HG02678 (cell line): ENCODE measurements at regions not wholly inside any gene's neighbourhood (a gene's known extent, or its start where the extent isn't known, plus 50 kb on each side); places are given as distances from the start of the nearest gene placed in this dataset.

Experiments
- ATAC-seq: cut with Tn5 transposase; IDR thresholded peaks from one replicate; pipeline ENCODE4 v1.9.1; 2021; ENCODE audit warnings: mild to moderate bottlenecking, moderate library complexity; ENCODE audit not compliant: unreplicated experiment

- no peak for ATAC-seq
Observed at GRCh38 chr11:39304586-39304985, 2154.9 kb downstream of the LRRC4C start.

- ATAC-seq: no peak
Observed at GRCh38 chr11:39294648-39295047, 2164.8 kb downstream of the LRRC4C start.

- ATAC-seq: no peak
Observed at GRCh38 chr11:39288011-39288410, 2171.4 kb downstream of the LRRC4C start.

DNA sequence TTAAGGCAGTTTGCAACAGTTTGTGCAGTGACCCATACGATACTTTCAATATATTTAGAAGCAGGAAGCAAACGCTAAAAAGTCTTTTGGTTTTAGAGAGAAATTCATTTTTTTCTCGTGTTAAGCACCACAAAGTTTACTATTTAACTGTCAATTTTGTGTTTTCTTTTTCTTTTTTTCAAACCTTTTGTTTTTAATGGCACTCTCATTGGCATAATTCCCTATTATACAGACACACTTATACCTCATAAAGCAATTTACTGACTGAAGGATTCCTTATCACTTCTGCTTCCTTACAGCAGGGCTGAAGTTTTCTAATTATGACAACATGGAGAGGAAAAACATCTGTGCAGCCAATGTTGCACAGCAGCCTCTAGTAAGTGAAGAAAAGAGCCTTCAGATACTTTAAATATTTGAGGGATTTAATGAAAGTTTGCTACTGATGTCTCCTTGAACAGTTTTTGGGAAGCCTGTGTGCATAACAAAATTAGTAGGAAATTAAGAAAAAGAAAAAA, 2191.2 kb downstream of the LRRC4C start:
- no peak for ATAC-seq

GRCh38 chr11:39255648-39256047, 2203.8 kb downstream of the LRRC4C start:
- no peak for ATAC-seq

DNA sequence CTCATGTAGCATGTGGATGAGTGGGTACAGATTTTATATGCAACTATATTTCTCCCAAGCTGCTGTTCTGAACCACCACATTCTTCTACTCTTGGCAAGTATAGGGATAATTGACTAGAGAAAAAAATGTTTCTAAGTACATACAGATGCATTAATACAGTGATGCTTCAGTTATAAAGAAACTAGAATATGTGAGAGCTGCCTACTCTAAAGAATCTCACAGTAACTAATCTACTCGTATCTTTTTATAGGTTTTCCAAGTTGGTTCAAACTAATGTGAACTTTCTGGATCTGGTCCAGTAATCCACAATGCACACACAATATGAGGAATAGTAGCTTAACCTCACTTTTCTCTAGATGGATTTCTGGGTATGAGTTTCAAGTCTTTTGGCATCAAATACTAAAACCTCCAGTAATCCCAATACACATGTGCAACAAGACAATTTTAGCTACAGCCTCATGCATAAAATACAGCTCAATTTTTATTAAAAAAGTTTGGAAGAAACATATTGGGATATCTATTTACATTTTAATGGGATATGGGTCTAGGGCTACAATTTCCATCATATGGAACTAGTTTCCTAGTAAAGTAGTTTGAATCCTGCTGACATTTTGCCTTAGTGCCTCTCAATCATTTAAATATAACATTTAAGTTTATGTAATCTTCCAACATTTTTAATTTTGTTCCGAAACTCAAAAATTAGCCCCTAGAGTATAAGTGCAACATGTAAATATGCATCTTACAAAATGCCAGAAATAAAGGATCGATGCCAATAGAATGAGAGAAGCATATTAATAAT, 2209.7 kb downstream of the LRRC4C start:
- no peak for ATAC-seq

- no peak for ATAC-seq
Observed at GRCh38 chr11:39247570-39248137, 2211.8 kb downstream of the LRRC4C start.

DNA sequence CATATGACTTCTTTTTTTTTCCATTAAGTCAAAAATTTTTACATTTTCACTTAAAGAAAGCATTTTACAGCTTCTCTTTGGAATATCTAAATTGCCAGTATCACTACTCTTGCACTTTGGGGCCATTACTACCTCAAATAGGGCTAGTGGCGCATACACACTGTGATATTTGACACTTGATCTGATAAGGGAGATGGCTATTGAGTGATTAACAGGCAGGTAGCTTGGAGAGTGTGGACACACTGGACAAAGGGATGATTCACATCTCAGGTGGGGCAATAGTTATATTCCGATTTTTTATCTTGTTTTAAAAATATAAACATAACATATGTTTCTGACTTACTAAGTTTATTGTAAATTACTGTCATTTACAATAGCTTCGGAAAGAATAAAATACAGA, 2219.9 kb downstream of the LRRC4C start:
- no peak for ATAC-seq

DNA sequence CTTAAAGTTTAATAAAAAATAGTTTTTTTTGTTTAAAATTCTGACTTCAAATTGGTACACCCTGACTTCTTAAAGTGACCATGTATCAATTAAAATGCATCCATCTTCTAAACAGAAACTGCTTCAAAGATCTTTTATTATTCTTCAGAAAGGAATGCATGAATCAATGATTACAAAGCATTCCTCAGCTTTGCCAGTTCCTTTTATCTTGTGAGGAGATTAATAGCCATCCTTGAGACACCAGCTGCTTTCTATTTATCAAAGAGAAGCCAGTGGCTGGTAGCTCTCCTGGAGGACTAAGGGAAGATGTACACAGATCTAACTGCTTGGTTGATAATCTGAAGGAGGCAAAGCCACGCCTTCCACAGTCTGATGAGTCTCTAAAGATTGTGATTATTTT, 2222.5 kb downstream of the LRRC4C start:
- ATAC-seq: no peak

- no peak for ATAC-seq
Observed at GRCh38 chr11:39221550-39222138, 2237.8 kb downstream of the LRRC4C start.

GRCh38 chr11:39220501-39221230, 2238.8 kb downstream of the LRRC4C start:
- ATAC-seq: no peak

- ATAC-seq: no peak
Observed at GRCh38 chr11:39220069-39220468, 2239.4 kb downstream of the LRRC4C start.

DNA sequence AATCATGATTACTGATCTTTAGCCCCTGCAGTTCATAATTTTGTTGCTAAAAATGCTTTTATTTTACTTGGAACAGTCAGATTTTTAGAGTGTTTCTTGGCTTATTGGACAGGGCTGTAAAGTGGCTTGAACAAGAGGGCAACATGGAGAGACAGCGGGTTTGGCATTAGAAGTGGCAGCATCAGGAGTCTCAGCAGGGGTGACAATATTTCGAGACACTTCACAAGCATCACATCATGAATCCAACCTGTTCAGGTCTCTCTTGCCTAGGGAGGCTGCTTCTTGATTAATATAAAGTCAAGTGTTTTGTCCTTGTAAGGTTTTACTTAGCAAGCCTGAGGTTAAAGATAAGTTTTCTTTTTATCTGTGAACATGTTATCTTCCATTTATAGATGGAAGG, 2249.5 kb downstream of the LRRC4C start:
- ATAC-seq: no peak

DNA sequence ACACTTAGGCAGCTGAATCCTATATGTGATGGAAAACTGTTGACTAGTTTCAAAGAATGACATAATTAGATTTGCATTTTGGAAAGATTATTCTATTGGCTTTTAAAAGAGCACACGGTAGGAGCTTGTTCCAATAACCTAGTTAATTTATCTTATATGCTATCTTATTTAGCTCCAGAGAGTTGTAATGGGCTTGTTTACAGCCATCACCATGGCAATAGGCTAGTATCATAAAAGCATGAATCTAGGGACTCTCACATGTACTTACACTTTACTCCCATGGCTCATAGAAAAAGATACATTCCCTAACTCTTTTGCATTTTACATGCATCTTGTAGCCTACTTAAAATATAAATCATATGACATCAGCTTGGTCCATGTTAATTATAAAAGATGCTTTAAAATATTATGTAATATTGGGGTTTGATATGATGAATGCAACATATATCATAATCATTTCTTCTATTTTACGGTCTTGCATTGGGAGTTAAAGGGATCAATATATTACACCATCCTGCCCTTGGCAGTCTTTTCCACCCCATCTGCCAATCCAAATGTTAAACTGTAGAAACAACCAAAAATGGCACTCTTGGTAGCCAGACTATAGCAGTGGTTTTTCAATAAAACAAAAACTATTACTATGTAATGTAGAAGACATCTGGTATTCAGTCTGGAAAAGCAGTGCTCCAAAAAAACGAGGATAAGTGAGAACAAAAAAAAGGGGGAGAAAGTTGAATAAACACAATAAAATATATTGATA, 2254.0 kb downstream of the LRRC4C start:
- ATAC-seq: no peak

DNA sequence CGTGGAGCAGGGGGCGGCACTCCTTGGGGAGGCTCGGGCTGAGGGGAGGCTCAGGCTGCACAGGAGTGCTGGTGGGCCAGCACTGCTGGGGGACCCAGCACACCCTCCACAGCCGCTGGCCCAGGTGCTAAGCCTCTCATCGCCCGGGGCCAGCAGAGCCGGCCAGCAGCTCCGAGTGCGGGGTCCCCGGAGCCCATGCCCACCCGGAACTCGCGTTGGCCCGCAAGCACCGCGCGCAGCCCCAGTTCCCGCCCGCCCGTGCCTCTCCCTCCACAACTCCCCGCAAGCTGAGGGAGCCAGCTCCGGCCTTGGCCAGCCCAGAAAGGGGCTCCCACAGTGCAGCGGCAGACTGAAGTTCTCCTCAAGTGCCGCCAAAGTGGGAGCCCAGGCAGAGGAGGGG, 2266.8 kb downstream of the LRRC4C start:
- ATAC-seq: no peak

- ATAC-seq: no peak
Observed at GRCh38 chr11:39190751-39191150, 2268.7 kb downstream of the LRRC4C start.

- ATAC-seq: no peak
Observed at GRCh38 chr11:39177678-39178077, 2281.8 kb downstream of the LRRC4C start.

DNA sequence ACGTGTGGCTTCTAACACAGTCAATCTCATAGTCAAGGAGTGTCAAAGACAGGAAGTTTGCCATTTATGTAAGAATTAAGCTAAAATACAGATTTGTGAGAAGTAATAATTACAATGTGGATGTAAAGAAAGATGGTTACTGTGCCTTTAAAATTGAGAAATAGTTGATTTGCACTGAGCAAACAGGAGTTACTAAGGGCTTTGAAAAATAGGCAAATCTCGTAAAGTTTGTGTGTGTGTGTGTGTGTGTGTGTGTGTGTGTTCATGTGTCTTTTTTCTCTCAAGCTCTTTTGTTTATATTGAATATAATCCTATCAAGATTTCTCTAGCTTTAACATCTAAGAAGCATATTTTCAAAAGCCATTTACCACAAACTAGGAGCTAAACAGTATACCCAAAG, 2284.5 kb downstream of the LRRC4C start:
- no peak for ATAC-seq

GRCh38 chr11:39174196-39174595, 2285.3 kb downstream of the LRRC4C start:
- ATAC-seq: no peak

- ATAC-seq: no peak
Observed at GRCh38 chr11:39165021-39165420, 2294.4 kb downstream of the LRRC4C start.

GRCh38 chr11:39149214-39149613, 2310.2 kb downstream of the LRRC4C start:
- no peak for ATAC-seq
